Progenitor cell of endocrine pancreas (in vitro differentiated cells): ENCODE measurements at regions not wholly inside any gene's neighbourhood (a gene's known extent, or its start where the extent isn't known, plus 50 kb on each side); places are given as distances from the start of the nearest gene placed in this dataset.

Experiments used
- DNase-seq: peaks from one replicate; pipeline ENCODE4 v3.0.0; 2021; ENCODE audit warnings: low spot score; ENCODE audit not compliant: unreplicated experiment
- H3K27ac Mint-ChIP-seq: 2 replicates; pipeline ENCODE4 v1.8.0; 2021; ENCODE audit warnings: mild to moderate bottlenecking, moderate library complexity, mixed read lengths
- H3K27me3 Mint-ChIP-seq: 2 replicates; pipeline ENCODE4 v1.8.0; 2021; ENCODE audit warnings: mixed read lengths
- H3K36me3 Mint-ChIP-seq: 2 replicates; pipeline ENCODE4 v1.8.0; 2022; ENCODE audit warnings: mixed read lengths; ENCODE audit not compliant: insufficient read depth
- H3K4me1 Mint-ChIP-seq: 2 replicates; pipeline ENCODE4 v1.8.0; 2021; ENCODE audit warnings: low read depth, mixed read lengths
- H3K4me3 Mint-ChIP-seq: 2 replicates; pipeline ENCODE4 v1.8.0; 2021; ENCODE audit warnings: low read depth, mild to moderate bottlenecking, moderate library complexity, mixed read lengths
- H3K9me3 Mint-ChIP-seq: 2 replicates; pipeline ENCODE4 v1.8.0; 2021; ENCODE audit warnings: low read depth, mixed read lengths
- CTCF ChIP-seq: fragments of 200-600 bp; sonication (generic); IDR thresholded peaks from one replicate; pipeline ENCODE4 v1.5.0; 2021; ENCODE audit warnings: antibody characterized with exemption, mild to moderate bottlenecking; ENCODE audit not compliant: unreplicated experiment

GRCh38 chr5:2544003-2544402 is 207.5 kb downstream of the IRX2 start:
- peaks cover 58% of the 10 kb centered on the region for H3K27me3 Mint-ChIP-seq
- H3K36me3 Mint-ChIP-seq, result no peaks in the 10 kb centered on the region
- no peak overlapping the region for H3K4me3 Mint-ChIP-seq
- TF ChIP-seq CTCF, result no peak
- no peak for DNase-seq
- peaks cover 3% of the 10 kb centered on the region for H3K9me3 Mint-ChIP-seq
- no peak overlapping the region for H3K27ac Mint-ChIP-seq
- no peaks in the 10 kb centered on the region for H3K4me1 Mint-ChIP-seq

GRCh38 chr5:2542821-2543220 is 208.7 kb downstream of the IRX2 start:
- Mint-ChIP-seq H3K27me3 (peaks cover 57% of the 10 kb centered on the region), H3K4me1 (no peaks in the 10 kb centered on the region), H3K27ac (no peak overlapping the region), H3K4me3 (no peak overlapping the region), H3K36me3 (no peaks in the 10 kb centered on the region), H3K9me3 (peaks cover 3% of the 10 kb centered on the region)
- no peak for TF ChIP-seq CTCF
- DNase-seq, result no peak

GRCh38 chr5:2542026-2542425 is 209.5 kb downstream of the IRX2 start:
- H3K9me3 Mint-ChIP-seq, result peaks cover 3% of the 10 kb centered on the region
- peaks cover 60% of the 10 kb centered on the region for H3K27me3 Mint-ChIP-seq
- no peak overlapping the region for H3K4me3 Mint-ChIP-seq
- TF ChIP-seq CTCF, result no peak
- H3K36me3 Mint-ChIP-seq, result no peaks in the 10 kb centered on the region
- no peak overlapping the region for H3K27ac Mint-ChIP-seq
- H3K4me1 Mint-ChIP-seq, result peaks cover 4% of the 10 kb centered on the region
- DNase-seq, result no peak

- Mint-ChIP-seq H3K9me3 (peaks cover 4% of the 10 kb centered on the region), H3K4me3 (no peak overlapping the region)
Measured at GRCh38 chr5:2538169-2538568, 213.3 kb downstream of the IRX2 start.

GRCh38 chr5:2537378-2538145 is 213.9 kb downstream of the IRX2 start:
- no peak overlapping the region for H3K4me3 Mint-ChIP-seq
- peaks cover 46% of the 10 kb centered on the region for H3K27me3 Mint-ChIP-seq
- no peak overlapping the region for H3K27ac Mint-ChIP-seq
- TF ChIP-seq CTCF, result no peak
- H3K9me3 Mint-ChIP-seq, result peaks cover 7% of the 10 kb centered on the region
- peaks cover 5% of the 10 kb centered on the region for H3K4me1 Mint-ChIP-seq
- H3K36me3 Mint-ChIP-seq, result no peaks in the 10 kb centered on the region
- no peak for DNase-seq

More at GRCh38 chr5:2538169-2538568, 213.3 kb downstream of the IRX2 start:
- H3K36me3 Mint-ChIP-seq, result no peaks in the 10 kb centered on the region
- DNase-seq, result no peak
- H3K27me3 Mint-ChIP-seq, result peaks cover 45% of the 10 kb centered on the region
- TF ChIP-seq CTCF, result no peak
- H3K27ac Mint-ChIP-seq, result no peak overlapping the region
- peaks cover 5% of the 10 kb centered on the region for H3K4me1 Mint-ChIP-seq
